A673 (cell line): ENCODE measurements at regions not wholly inside any gene's neighbourhood (a gene's known extent, or its start where the extent isn't known, plus 50 kb on each side); places are given as distances from the start of the nearest gene placed in this dataset.

ENCODE experiments used
- CTCF ChIP-seq: fragments of 300-800, 200-600 bp; sonication (generic); conservative IDR thresholded peaks from 2 replicates; pipeline ENCODE4 v1.5.1; 2017; ENCODE audit warnings: low read depth, mild to moderate bottlenecking, antibody characterized with exemption, low read length, moderate library complexity, mixed read lengths
- EZH2 ChIP-seq: fragments of 200-600 bp; sonication (generic); IDR thresholded peaks from 2 replicates; pipeline ENCODE4 v1.6.1; 2017; ENCODE audit warnings: borderline replicate concordance, low read depth, mild to moderate bottlenecking, mixed read lengths, antibody characterized with exemption, low read length; ENCODE audit not compliant: poor library complexity, severe bottlenecking

DNA sequence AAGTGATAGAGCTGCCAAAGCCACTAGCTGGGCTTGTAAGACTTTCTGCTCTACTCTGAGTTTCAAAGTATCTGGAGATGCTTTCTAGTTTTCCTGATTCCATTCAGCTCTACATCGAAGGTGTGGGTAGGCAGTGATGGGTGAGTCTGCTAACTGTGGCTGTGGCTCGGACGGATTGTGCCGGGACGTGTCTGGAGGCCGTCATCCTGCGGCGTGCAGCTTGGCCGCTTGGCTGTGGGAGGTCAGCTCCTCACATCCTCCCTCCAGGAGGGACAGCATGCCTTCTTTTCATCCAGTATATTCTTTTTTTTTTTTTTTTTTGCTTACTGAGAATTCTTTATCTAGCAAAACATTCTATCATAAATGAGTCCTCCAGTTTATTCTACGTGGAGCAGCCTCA is 77.9 kb upstream of the AADAT start:
- no peak for TF ChIP-seq CTCF
- no peak for TF ChIP-seq EZH2
